GM12878 (cell line): ENCODE measurements at regions not wholly inside any gene's neighbourhood (a gene's known extent, or its start where the extent isn't known, plus 50 kb on each side); places are given as distances from the start of the nearest gene placed in this dataset.
"Not testable (repeated sequence)": the region's sequence is repeated elsewhere in the genome, so short reads cannot be mapped to it uniquely, and the experiment has no call there.

ENCODE experiments used
- ATAC-seq: fragments of 200-7000 bp; cut with Tn5 transposase; 3 replicates; pipeline ENCODE4 v1.9.1; 2020; ENCODE audit warnings: mild to moderate bottlenecking, moderate library complexity
- BruUV-seq: library from RNA; stranded (reverse); fragments of 400-500 nt; replicated peaks from 2 replicates; lab custom pipeline; 2021; lab: Mats Ljungman, UMichigan
- CTCF ChIA-PET: fragments of 300-600 bp; sonication (Branson Sonifier 250); formaldehyde crosslinking; extraction: SDS; loops from one replicate; lab custom pipeline; 2021; ENCODE audit warnings: inconsistent platforms; lab: Yijun Ruan, JAX
- POLR2A ChIA-PET: fragments of 350-600 bp; formaldehyde crosslinking; extraction: SDS; loops from one replicate; lab custom pipeline; 2021; ENCODE audit warnings: inconsistent platforms; lab: Charles Lee
- RAD21 ChIA-PET: fragments of 300-600 bp; sonication (Branson Sonifier 250); formaldehyde crosslinking; loops from one replicate; lab custom pipeline; 2023; ENCODE audit warnings: antibody characterized with exemption; ENCODE audit not compliant: unreplicated experiment; lab: Charles Lee
- SMC1A ChIA-PET: fragments of 300-600 bp; sonication (Branson Sonifier 250); formaldehyde crosslinking; loops from one replicate; lab custom pipeline; 2023; ENCODE audit not compliant: unreplicated experiment, uncharacterized antibody; lab: Charles Lee
- DNase-seq: peaks from one replicate; pipeline ENCODE4 v3.0.0-alpha.2; 2011; ENCODE audit warnings: low read depth, low spot score
- FAIRE-seq: peaks from 3 replicates; lab custom pipeline; 2011; peaks lifted over from hg19 to GRCh38; lab: Jason Lieb, UNC
- H2AFZ ChIP-seq: 2 replicates; pipeline ENCODE4 v1.6.0; 2011; ENCODE audit warnings: low read depth, low read length, control low read depth; ENCODE audit not compliant: control insufficient read depth
- H3K27ac ChIP-seq: 2 replicates; pipeline ENCODE4 v1.5.1; 2011; ENCODE audit warnings: control low read depth; ENCODE audit not compliant: control insufficient read depth, insufficient read depth
- H3K27me3 ChIP-seq, 2 experiments: replicated peaks in 1 of 2; 2 replicates each; pipeline versions ENCODE4 v1.6.0 to v1.6.1; 2011; ENCODE audit warnings: low read length in 1 of 2; ENCODE audit not compliant: control insufficient read depth in 2 of 2, insufficient read depth in 2 of 2
- H3K36me3 ChIP-seq, 2 experiments: 2 replicates each; pipeline ENCODE4 v1.5.1; 2011; ENCODE audit warnings: low read length in 1 of 2; ENCODE audit not compliant: control insufficient read depth in 2 of 2, insufficient read depth in 2 of 2
- H3K4me1 ChIP-seq: 2 replicates; pipeline ENCODE4 v1.6.1; 2011; ENCODE audit warnings: mild to moderate bottlenecking, low read length, moderate library complexity, mixed read lengths; ENCODE audit not compliant: control insufficient read depth, insufficient read depth
- H3K4me2 ChIP-seq: 2 replicates; pipeline ENCODE4 v1.6.0; 2011; ENCODE audit warnings: control low read depth; ENCODE audit not compliant: control insufficient read depth, insufficient read depth
- H3K4me3 ChIP-seq: fragments of 200-600 bp; sonication (generic); 2 replicates; pipeline ENCODE4 v1.5.1; 2016
- H3K79me2 ChIP-seq: 2 replicates; pipeline ENCODE4 v1.6.0; 2011; ENCODE audit warnings: low read length; ENCODE audit not compliant: control insufficient read depth, insufficient read depth
- H3K9ac ChIP-seq: 2 replicates; pipeline ENCODE4 v1.8.0; 2011; ENCODE audit warnings: low read length, control low read depth, mixed read lengths; ENCODE audit not compliant: control insufficient read depth, insufficient read depth
- H3K9me3 ChIP-seq: replicated peaks from 3 replicates; pipeline ENCODE4 v1.5.1; 2011; ENCODE audit warnings: mild to moderate bottlenecking, low read length; ENCODE audit not compliant: control insufficient read depth, insufficient read depth
- H4K20me1 ChIP-seq: 2 replicates; pipeline ENCODE4 v1.6.0; 2011; ENCODE audit not compliant: control insufficient read depth, insufficient read depth
- NBN ChIP-seq: fragments of 450-650 bp; IDR thresholded peaks from 2 replicates; pipeline ENCODE4 v1.6.1; 2016
- RELB ChIP-seq: fragments of 450-650 bp; IDR thresholded peaks from 2 replicates; pipeline ENCODE4 v1.6.1; 2017; ENCODE audit warnings: low read depth, mild to moderate bottlenecking, moderate library complexity
- WGBS: methylation state at CpG from one replicate; pipeline ENCODE4 v1.1.6; 2016; ENCODE audit warnings: low lambda C conversion rate; ENCODE audit not compliant: insufficient replicate concordance, insufficient coverage; ENCODE audit errors: missing lambda C conversion rate; 5-methylcytosine and 5-hydroxymethylcytosine counted together
- in situ Hi-C: fragments of 300-500 bp; cut with MboI; formaldehyde crosslinking; loops from 9 replicates; pipeline ENCODE4 v1.14.3; 2018; ENCODE audit warnings: mixed read lengths
- intact Hi-C: fragments of 100-400 bp; cut with micrococcal nuclease; formaldehyde crosslinking; loops from one replicate; pipeline ENCODE4 v1.14.2; 2022; ENCODE audit not compliant: unreplicated experiment

- FAIRE-seq, SMC1A ChIA-PET: not testable (repeated sequence)
Measured at GRCh38 chr16:88169831-88170165, 213.0 kb upstream of the ZNF469 start.

DNA sequence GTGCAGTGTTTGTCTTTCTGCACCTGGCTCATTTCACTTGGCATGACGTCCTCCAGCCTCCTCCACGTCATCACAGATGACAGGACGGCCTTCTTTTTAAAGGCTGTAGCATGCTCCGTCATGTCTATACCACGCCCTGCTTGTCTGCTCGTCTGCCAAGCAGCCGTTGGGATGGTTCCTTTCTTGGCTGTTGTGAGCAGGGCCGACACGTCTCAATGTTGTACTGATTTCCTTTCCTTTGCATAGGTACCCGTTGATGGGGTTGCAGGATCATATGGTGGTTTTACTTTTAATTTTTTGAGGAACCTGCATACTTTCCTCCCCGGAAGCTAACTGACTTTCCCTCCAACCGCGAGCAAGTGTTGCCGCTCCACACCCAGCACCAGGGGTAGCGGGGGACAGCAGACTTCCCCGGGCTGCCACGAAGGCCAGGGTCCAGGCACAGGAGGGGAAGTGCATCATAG, 212.2 kb upstream of the ZNF469 start:
- Histone ChIP-seq H3K36me3 (no peaks in the 10 kb centered on the region), H3K27me3 (no peaks in the 10 kb centered on the region), H3K9ac (no peak overlapping the region), H2AFZ (no peak overlapping the region), H4K20me1 (no peaks in the 10 kb centered on the region), H3K79me2 (no peaks in the 10 kb centered on the region), H3K9me3 (no peaks in the 10 kb centered on the region), H3K27ac (no peak overlapping the region), H3K4me3 (no peak overlapping the region), H3K4me1 (no peaks in the 10 kb centered on the region), H3K4me2 (no peak overlapping the region)
- CTCF ChIA-PET = no interaction called here
- 24% methylated on average over 17 of the region's 17 CpGs for WGBS
- POLR2A ChIA-PET = no interaction called here
- no peak for ATAC-seq
- in situ Hi-C loops (no loop called here), intact Hi-C loops (no loop called here)
- SMC1A ChIA-PET = no interaction called here
- DNase-seq = no peak
- RAD21 ChIA-PET = no interaction called here
- FAIRE-seq = no peak
- TF ChIP-seq RELB = no peak
- TF ChIP-seq NBN = no peak
- no TSS peak for BruUV-seq

More at GRCh38 chr16:88169831-88170165, 213.0 kb upstream of the ZNF469 start:
- 37% methylated on average over 8 of the region's 8 CpGs for WGBS
- BruUV-seq, intact Hi-C loops, H3K9ac ChIP-seq, in situ Hi-C loops, H3K27me3 ChIP-seq, DNase-seq, H2AFZ ChIP-seq, H3K4me1 ChIP-seq, H3K79me2 ChIP-seq, POLR2A ChIA-PET, CTCF ChIA-PET, RAD21 ChIA-PET, H3K4me3 ChIP-seq, H4K20me1 ChIP-seq, H3K36me3 ChIP-seq, H3K9me3 ChIP-seq, H3K4me2 ChIP-seq, H3K27ac ChIP-seq, ATAC-seq: not testable (repeated sequence)

DNA sequence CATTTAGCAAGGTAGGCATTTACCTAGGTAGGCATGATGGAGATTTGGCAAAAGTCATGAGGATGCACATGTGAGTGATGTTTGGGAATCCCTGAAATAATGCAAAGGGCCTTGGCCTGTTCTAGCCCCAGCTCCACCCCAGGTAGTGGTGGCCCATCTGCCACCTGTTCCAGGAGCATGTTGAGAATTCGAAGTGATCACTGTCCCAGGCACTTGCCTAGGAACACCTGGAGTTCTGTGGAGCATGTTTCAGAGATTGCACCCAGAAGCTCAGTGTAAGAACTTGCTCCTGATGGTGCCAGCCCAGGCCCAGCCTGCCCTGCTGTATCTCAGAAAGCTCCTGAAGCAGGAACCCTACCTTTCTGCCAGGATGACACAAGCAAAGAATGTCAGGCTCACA, 211.6 kb upstream of the ZNF469 start:
- H3K9me3 ChIP-seq, H3K27me3 ChIP-seq, H3K36me3 ChIP-seq, ATAC-seq, DNase-seq, in situ Hi-C loops, BruUV-seq, SMC1A ChIA-PET, H3K27ac ChIP-seq, intact Hi-C loops, H3K4me1 ChIP-seq, POLR2A ChIA-PET, H3K9ac ChIP-seq, H3K4me3 ChIP-seq, FAIRE-seq, H2AFZ ChIP-seq, H3K79me2 ChIP-seq, H3K4me2 ChIP-seq, H4K20me1 ChIP-seq: not testable (repeated sequence)
- WGBS = 0% methylated on average over 1 of the region's 1 CpG
- RAD21 ChIA-PET = interaction anchor here (0.6 kb wide), 1 partner anchor 275 kb away, joined by 3 read pairs; no protein-coding TSS in a partner anchor
- CTCF ChIA-PET = interaction anchor here (0.6 kb wide), 1 partner anchor 875 kb away, joined by 4 read pairs; no protein-coding TSS in a partner anchor
